CD8-positive, alpha-beta memory T cell (primary cell): ENCODE measurements at regions not wholly inside any gene's neighbourhood (a gene's known extent, or its start where the extent isn't known, plus 50 kb on each side); places are given as distances from the start of the nearest gene placed in this dataset.

Source experiments
- CTCF ChIA-PET: fragments of 350-600 bp; sonication (Branson Sonifier 250); formaldehyde crosslinking; loops from one replicate; lab custom pipeline; 2021; ENCODE audit warnings: antibody characterized with exemption; lab: Charles Lee
- POLR2A ChIA-PET: fragments of 350-600 bp; sonication (Branson Sonifier 250); formaldehyde crosslinking; loops from one replicate; lab custom pipeline; 2021; ENCODE audit warnings: antibody characterized with exemption; lab: Charles Lee
- DNase-seq, 5 donors: peaks; one replicate each; pipeline versions ENCODE4 v3.0.0 to v3.0.0-alpha.2; 2020 to 2022; ENCODE audit warnings: mixed read lengths in 1 of 5
- H3K27ac ChIP-seq: one replicate; pipeline ENCODE4 v1.7.0; 2013; ENCODE audit warnings: low read depth, mild to moderate bottlenecking, low read length, moderate library complexity
- H3K27me3 ChIP-seq: 2 replicates; pipeline ENCODE4 v1.7.0; 2013; ENCODE audit warnings: low read length, mild to moderate bottlenecking; ENCODE audit not compliant: insufficient read depth, poor library complexity, severe bottlenecking
- H3K36me3 ChIP-seq: 2 replicates; pipeline ENCODE4 v1.7.0; 2013; ENCODE audit warnings: mild to moderate bottlenecking, low read length, moderate library complexity; ENCODE audit not compliant: insufficient read depth
- H3K4me1 ChIP-seq: 2 replicates; pipeline ENCODE4 v1.7.0; 2013; ENCODE audit warnings: mild to moderate bottlenecking, low read length, moderate library complexity; ENCODE audit not compliant: insufficient read depth
- H3K4me3 ChIP-seq: 2 replicates; pipeline ENCODE4 v1.7.0; 2013; ENCODE audit warnings: mild to moderate bottlenecking, low read length
- H3K9me3 ChIP-seq: 2 replicates; pipeline ENCODE4 v1.7.0; 2013; ENCODE audit warnings: mild to moderate bottlenecking, low read length
- H3K27ac Mint-ChIP-seq, 8 donors: one replicate each; pipeline ENCODE4 v1.8.0; 2020 to 2021; ENCODE audit warnings: mixed read lengths in 8 of 8, mild to moderate bottlenecking in 6 of 8, inconsistent platforms in 3 of 8, moderate library complexity in 3 of 8
- H3K27me3 Mint-ChIP-seq, 2 donors: one replicate each; pipeline ENCODE4 v1.8.0; 2020 to 2021; ENCODE audit warnings: mixed read lengths in 2 of 2, mild to moderate bottlenecking in 1 of 2, moderate library complexity in 1 of 2
- H3K36me3 Mint-ChIP-seq, 3 donors: one replicate each; pipeline ENCODE4 v1.8.0; 2020 to 2021; ENCODE audit warnings: mixed read lengths in 3 of 3, inconsistent platforms in 1 of 3, mild to moderate bottlenecking in 1 of 3
- H3K4me1 Mint-ChIP-seq, 3 donors: one replicate each; pipeline ENCODE4 v1.8.0; 2020 to 2021; ENCODE audit warnings: mixed read lengths in 3 of 3, inconsistent platforms in 1 of 3, mild to moderate bottlenecking in 1 of 3
- H3K4me3 Mint-ChIP-seq, 7 donors: one replicate each; pipeline ENCODE4 v1.8.0; 2020 to 2021; ENCODE audit warnings: mixed read lengths in 7 of 7, mild to moderate bottlenecking in 6 of 7, moderate library complexity in 4 of 7, inconsistent platforms in 2 of 7
- H3K9me3 Mint-ChIP-seq, 5 donors: one replicate each; pipeline ENCODE4 v1.8.0; 2020 to 2022; ENCODE audit warnings: mixed read lengths in 5 of 5, mild to moderate bottlenecking in 3 of 5, moderate library complexity in 2 of 5, inconsistent platforms in 1 of 5

DNA sequence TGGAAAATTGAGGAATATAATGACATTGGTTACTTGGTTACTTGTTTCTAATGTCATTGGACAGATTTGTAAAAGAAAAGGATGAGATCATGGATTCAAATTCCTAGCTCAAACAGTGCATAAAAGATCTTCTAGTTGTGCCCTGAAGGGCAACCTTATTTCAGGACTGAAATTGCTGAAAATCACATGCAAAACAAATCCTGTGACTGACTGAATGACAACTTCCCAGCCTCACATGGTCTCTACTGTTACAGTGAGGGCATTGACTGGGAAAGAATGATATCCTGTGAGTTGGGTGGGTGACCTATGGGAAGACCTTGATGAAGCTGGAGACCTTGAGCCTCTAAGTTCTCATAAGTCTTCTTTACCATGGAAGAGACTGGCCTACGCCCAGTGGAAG, 90.4 kb upstream of the HAAO start:
- Mint-ChIP-seq H3K4me1 (peaks cover 0 to 12% (median 5%) of the 10 kb centered on the region in 3 donors), H3K9me3 (no peaks in the 10 kb centered on the region), H3K27ac (no peak overlapping the region), H3K36me3 (no peaks in the 10 kb centered on the region), H3K27me3 (peaks cover 5 to 7% of the 10 kb centered on the region in 2 donors), H3K4me3 (no peak overlapping the region)
- Histone ChIP-seq H3K9me3 (no peaks in the 10 kb centered on the region), H3K27me3 (no peaks in the 10 kb centered on the region), H3K4me1 (peaks cover 11% of the 10 kb centered on the region), H3K27ac (no peak overlapping the region), H3K4me3 (no peak overlapping the region), H3K36me3 (no peaks in the 10 kb centered on the region)
- CTCF ChIA-PET = no interaction called here
- DNase-seq = no peak
- POLR2A ChIA-PET = no interaction called here

DNA sequence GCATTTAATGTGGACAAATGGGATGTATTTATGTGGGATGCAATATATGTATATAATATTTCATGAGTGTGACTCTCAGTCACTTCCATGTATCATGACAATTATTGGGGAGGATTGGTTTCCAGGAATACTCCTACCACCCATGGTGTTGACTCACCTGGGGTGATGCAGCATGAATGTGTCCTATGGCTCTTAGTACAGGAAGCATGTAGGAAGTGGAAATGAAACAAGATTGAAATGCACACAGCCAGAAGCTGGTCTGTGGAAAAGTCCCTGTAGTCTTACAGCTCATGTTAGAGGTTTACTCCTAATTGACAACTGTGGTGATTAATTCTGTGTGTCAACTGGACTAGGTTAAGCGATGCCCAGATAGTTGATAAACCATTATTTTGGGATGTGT, 89.3 kb upstream of the HAAO start:
- CTCF ChIA-PET = no interaction called here
- peaks cover 0 to 12% (median 5%) of the 10 kb centered on the region in 3 donors for H3K4me1 Mint-ChIP-seq
- Histone ChIP-seq H3K9me3 (no peaks in the 10 kb centered on the region), H3K27me3 (no peaks in the 10 kb centered on the region), H3K27ac (no peak overlapping the region), H3K4me3 (no peak overlapping the region), H3K4me1 (peaks cover 11% of the 10 kb centered on the region), H3K36me3 (no peaks in the 10 kb centered on the region)
- DNase-seq = no peak
- H3K27ac Mint-ChIP-seq = no peak overlapping the region
- H3K4me3 Mint-ChIP-seq = no peak overlapping the region
- POLR2A ChIA-PET = no interaction called here
- H3K27me3 Mint-ChIP-seq = peaks cover 4 to 5% of the 10 kb centered on the region in 2 donors
- H3K9me3 Mint-ChIP-seq = no peaks in the 10 kb centered on the region
- H3K36me3 Mint-ChIP-seq = no peaks in the 10 kb centered on the region

DNA sequence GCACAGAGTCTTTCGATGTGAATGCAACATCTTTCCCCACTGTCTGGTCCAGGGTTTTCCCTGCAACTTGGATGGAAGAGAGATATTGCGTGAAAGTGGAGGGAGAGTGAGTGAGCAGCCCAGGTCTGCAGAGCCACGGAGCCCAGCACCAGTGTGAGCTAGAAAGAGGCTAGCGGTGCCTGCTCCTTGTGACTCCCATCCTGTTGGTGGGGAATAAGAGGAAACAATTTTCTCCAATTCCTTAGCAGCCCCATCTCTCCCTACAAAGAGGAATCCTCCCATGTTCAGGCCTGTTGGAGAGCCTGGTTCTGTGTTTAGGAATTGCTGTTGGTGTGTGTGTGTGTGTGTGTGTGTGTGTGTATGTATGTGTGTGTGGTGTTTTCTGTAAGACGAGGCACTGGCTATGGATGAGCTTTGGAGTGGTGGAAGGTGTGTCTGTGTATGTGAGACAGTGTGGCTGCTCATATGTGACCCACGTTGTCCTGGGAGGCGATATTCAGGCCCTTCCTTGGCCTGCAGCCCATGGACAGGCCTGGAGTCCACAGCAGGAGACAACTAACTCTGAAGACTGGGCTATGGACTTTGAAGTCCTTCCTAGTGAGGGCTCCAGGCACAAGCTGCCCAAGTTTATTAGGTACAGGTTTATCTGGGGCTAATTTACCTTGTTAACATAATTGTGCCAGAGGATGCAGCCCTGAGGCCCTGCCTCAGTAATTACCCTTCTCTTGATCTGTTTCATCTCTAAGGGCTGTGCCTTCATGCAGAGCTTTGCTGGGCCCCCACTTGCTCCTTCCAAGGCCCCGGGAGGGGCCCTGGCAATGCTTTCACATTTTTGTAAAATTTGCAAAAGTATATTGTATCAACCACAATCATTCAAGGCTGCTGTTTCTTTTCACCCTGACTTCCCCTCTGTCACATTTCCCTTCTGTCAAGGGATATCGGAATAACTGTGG, 88.6 kb upstream of the HAAO start:
- POLR2A ChIA-PET = no interaction called here
- H3K27me3 Mint-ChIP-seq = peaks cover 0 to 3% of the 10 kb centered on the region in 2 donors
- Histone ChIP-seq H3K4me3 (no peak overlapping the region), H3K4me1 (peaks cover 11% of the 10 kb centered on the region), H3K36me3 (no peaks in the 10 kb centered on the region), H3K27ac (no peak overlapping the region), H3K9me3 (no peaks in the 10 kb centered on the region), H3K27me3 (no peaks in the 10 kb centered on the region)
- H3K4me1 Mint-ChIP-seq = peaks cover 0 to 12% (median 5%) of the 10 kb centered on the region in 3 donors
- H3K4me3 Mint-ChIP-seq = no peak overlapping the region
- CTCF ChIA-PET = interaction anchor here (1.6 kb wide), 1 partner anchor 16 kb away, joined by 3 read pairs; no protein-coding TSS in a partner anchor
- no peaks in the 10 kb centered on the region for H3K9me3 Mint-ChIP-seq
- DNase-seq = no peak
- peak overlapping the region in 1 of 8 donors; percentile 77 for H3K27ac Mint-ChIP-seq
- no peaks in the 10 kb centered on the region for H3K36me3 Mint-ChIP-seq

DNA sequence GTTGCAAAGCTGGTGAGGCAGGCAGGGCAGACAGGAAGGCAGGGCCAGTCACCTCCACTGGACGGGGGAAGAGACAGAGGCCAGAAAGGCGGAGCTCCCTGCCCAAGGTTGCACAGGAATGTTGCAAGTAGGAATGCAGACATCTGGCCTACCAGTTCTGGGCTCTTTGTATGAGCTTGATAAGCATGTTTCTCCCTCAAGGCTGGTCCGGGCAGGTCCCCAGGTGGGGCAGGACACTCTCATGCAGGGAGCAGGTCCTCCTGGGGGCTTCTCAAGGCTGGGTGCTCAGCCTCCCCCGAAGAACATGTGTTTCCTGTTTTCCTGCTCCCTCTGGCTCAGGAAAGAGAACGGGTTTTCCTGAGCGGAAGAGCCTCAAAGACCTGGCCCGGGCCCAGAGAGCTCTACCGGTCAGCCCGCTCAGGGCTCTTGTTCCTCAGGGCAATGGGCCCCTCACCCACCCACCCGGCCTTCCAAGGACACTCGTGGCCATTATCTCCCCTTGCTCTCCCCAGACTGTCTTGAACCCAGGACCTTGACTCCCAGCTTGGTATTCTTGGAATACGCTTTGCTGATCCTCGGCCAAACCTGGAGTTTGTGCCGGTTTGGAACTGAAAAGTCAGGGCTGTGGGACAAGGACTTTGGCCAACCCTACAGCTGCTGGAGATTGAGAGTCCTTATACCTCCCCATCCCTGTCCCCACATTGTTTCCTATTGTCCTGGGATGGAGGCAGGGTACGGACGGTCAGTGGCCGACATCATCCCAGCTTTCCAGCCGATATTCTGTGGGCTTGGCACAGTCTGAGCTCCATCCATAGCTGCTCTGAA, 87.7 kb upstream of the HAAO start:
- peak overlapping the region in 1 of 8 donors; percentile 77 for H3K27ac Mint-ChIP-seq
- Histone ChIP-seq H3K9me3 (no peaks in the 10 kb centered on the region), H3K27me3 (no peaks in the 10 kb centered on the region), H3K4me1 (peaks cover 11% of the 10 kb centered on the region), H3K36me3 (no peaks in the 10 kb centered on the region), H3K4me3 (no peak overlapping the region), H3K27ac (no peak overlapping the region)
- DNase-seq = no peak
- no peak overlapping the region for H3K4me3 Mint-ChIP-seq
- H3K9me3 Mint-ChIP-seq = no peaks in the 10 kb centered on the region
- peaks cover 0 to 3% of the 10 kb centered on the region in 2 donors for H3K27me3 Mint-ChIP-seq
- no peaks in the 10 kb centered on the region for H3K36me3 Mint-ChIP-seq
- H3K4me1 Mint-ChIP-seq = peaks cover 0 to 12% (median 5%) of the 10 kb centered on the region in 3 donors
- ChIA-PET CTCF (interaction anchor here (1.6 kb wide), 1 partner anchor 15 kb away, joined by 3 read pairs; no protein-coding TSS in a partner anchor), POLR2A (no interaction called here)

DNA sequence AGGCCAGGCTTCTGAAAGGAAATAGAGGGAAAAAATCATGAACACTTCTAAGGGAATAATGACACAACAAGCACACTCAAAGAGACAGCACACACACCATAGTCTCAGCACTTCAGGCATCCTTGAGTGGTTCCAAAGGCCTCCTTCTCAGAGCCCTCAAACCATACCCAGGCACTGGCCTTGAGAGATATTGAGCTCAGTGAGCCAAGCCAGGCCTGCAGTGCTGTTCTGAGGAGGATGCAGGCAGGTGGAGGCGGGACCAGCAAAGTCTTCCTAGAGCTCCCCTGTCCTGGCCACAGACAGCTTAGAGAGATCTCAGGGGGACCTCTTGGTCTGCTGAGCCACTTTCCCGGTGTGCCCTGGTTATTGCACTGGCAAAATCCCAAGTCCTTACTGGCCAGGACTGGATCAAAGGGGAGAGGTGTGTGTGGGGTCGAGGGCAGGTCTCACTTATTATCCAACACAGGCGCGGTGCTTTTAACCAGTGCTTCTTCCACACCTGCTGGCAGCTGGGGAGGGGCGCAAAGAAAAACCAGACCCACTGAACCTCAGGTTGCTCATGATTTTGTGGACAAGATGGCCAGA, 86.8 kb upstream of the HAAO start:
- peaks cover 0 to 12% (median 5%) of the 10 kb centered on the region in 3 donors for H3K4me1 Mint-ChIP-seq
- POLR2A ChIA-PET = no interaction called here
- H3K9me3 ChIP-seq = no peaks in the 10 kb centered on the region
- H3K9me3 Mint-ChIP-seq = no peaks in the 10 kb centered on the region
- H3K27ac Mint-ChIP-seq = peak overlapping the region in 3 of 8 donors; percentile 7 to 56 (median 38)
- no peaks in the 10 kb centered on the region for H3K27me3 ChIP-seq
- no peak overlapping the region for H3K4me3 ChIP-seq
- H3K27me3 Mint-ChIP-seq = peaks cover 0 to 4% of the 10 kb centered on the region in 2 donors
- H3K4me1 ChIP-seq = peaks cover 11% of the 10 kb centered on the region
- CTCF ChIA-PET = no interaction called here
- H3K36me3 Mint-ChIP-seq = no peaks in the 10 kb centered on the region
- no peaks in the 10 kb centered on the region for H3K36me3 ChIP-seq
- no peak overlapping the region for H3K4me3 Mint-ChIP-seq
- no peak overlapping the region for H3K27ac ChIP-seq
- DNase-seq = no peak

GRCh38 chr2:42878581-42878980, 86.2 kb upstream of the HAAO start:
- Mint-ChIP-seq H3K27ac (peak overlapping the region in 1 of 8 donors; percentile 7), H3K4me1 (peaks cover 0 to 12% (median 5%) of the 10 kb centered on the region in 3 donors), H3K36me3 (no peaks in the 10 kb centered on the region), H3K9me3 (no peaks in the 10 kb centered on the region), H3K4me3 (no peak overlapping the region), H3K27me3 (peaks cover 0 to 4% of the 10 kb centered on the region in 2 donors)
- Histone ChIP-seq H3K27me3 (no peaks in the 10 kb centered on the region), H3K9me3 (no peaks in the 10 kb centered on the region), H3K27ac (no peak overlapping the region), H3K4me3 (no peak overlapping the region), H3K4me1 (peaks cover 11% of the 10 kb centered on the region), H3K36me3 (no peaks in the 10 kb centered on the region)
- POLR2A ChIA-PET = no interaction called here
- CTCF ChIA-PET = no interaction called here
- no peak for DNase-seq

DNA sequence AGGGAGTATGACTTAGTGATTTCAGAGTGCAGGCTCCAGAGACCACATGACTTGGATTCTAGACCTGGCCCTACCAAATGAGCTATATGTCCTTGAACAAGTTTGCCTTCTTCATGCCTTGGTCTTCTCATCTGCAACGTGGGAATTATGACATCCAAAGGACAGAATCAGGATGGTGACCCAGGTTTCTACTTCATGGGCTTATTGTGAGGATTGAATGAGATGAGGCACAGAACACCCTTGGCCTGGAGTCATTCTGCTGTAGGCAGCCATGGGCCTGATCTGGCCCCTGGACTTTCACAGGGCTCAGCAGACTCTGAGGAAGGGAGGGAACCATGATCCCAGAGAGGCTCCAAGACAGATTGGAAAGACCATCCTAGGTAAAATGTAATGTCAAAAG, 85.6 kb upstream of the HAAO start:
- no peak overlapping the region for H3K4me3 ChIP-seq
- peak overlapping the region in 2 of 8 donors; percentile 24 to 48 for H3K27ac Mint-ChIP-seq
- no peaks in the 10 kb centered on the region for H3K9me3 ChIP-seq
- H3K9me3 Mint-ChIP-seq = no peaks in the 10 kb centered on the region
- H3K4me3 Mint-ChIP-seq = no peak overlapping the region
- H3K36me3 Mint-ChIP-seq = no peaks in the 10 kb centered on the region
- H3K27ac ChIP-seq = no peak overlapping the region
- peaks cover 0 to 4% of the 10 kb centered on the region in 2 donors for H3K27me3 Mint-ChIP-seq
- H3K27me3 ChIP-seq = no peaks in the 10 kb centered on the region
- H3K4me1 ChIP-seq = peaks cover 11% of the 10 kb centered on the region
- DNase-seq = no peak
- CTCF ChIA-PET = no interaction called here
- POLR2A ChIA-PET = no interaction called here
- H3K36me3 ChIP-seq = no peaks in the 10 kb centered on the region
- H3K4me1 Mint-ChIP-seq = peaks cover 0 to 12% (median 5%) of the 10 kb centered on the region in 3 donors
